GM19240 (cell line): ENCODE measurements at regions not wholly inside any gene's neighbourhood (a gene's known extent, or its start where the extent isn't known, plus 50 kb on each side); places are given as distances from the start of the nearest gene placed in this dataset.
"Not testable (repeated sequence)": the region's sequence is repeated elsewhere in the genome, so short reads cannot be mapped to it uniquely, and the experiment has no call there.

Experiments
- DNase-seq: peaks from one replicate; pipeline ENCODE4 v3.0.0; 2011; ENCODE audit warnings: low spot score; ENCODE audit not compliant: insufficient read length

GRCh38 chr12:25615119-25615518 lies 62.0 kb upstream of the LMNTD1 start:
- DNase-seq, result no peak

DNA sequence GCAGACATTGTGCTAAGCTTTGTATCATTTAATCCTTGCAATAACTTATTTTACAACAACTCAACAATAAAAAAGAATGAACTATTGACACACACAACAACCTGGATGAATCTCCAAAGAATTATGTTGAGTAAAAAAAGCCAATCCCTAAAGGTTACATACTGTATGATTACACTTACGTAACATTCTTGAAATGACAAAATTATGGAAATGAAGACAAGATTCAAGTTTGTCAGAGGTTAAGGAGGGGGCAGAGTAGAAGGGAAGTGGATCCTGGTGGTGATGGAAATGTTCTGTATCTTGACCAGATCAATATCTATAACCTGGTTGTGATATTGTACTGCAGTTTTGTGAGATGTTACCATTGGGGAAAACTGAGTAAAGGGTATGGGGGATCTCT lies 63.2 kb upstream of the LMNTD1 start:
- no peak for DNase-seq

GRCh38 chr12:25617991-25618390 lies 64.9 kb upstream of the LMNTD1 start:
- DNase-seq, result no peak

GRCh38 chr12:25623816-25624215 lies 70.7 kb upstream of the LMNTD1 start:
- DNase-seq, result no peak

DNA sequence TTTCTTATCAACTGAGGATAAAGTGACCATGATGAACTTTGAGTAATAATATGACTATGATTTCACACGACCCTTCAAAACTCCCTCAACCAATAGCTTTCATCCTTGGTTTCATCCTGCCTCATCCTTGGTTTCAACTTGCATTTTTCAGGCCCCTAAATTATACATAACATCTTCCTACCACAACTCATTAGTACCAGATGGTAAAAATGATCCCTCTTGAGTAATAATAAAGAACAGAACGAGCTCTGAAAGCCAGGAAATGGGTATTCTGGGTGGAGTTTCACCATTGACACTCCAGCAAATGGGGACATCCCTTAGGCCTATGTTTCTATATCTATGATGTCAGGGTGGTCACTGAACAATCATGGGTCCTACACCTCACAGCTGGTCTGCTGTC lies 72.1 kb upstream of the LMNTD1 start:
- no peak for DNase-seq

- no peak for DNase-seq
Measured at GRCh38 chr12:25629341-25629740, 76.3 kb upstream of the LMNTD1 start.

GRCh38 chr12:25630735-25631515 lies 77.8 kb upstream of the LMNTD1 start:
- not testable (repeated sequence) for DNase-seq

GRCh38 chr12:25633149-25633548 lies 80.1 kb upstream of the LMNTD1 start:
- not testable (repeated sequence) for DNase-seq

DNA sequence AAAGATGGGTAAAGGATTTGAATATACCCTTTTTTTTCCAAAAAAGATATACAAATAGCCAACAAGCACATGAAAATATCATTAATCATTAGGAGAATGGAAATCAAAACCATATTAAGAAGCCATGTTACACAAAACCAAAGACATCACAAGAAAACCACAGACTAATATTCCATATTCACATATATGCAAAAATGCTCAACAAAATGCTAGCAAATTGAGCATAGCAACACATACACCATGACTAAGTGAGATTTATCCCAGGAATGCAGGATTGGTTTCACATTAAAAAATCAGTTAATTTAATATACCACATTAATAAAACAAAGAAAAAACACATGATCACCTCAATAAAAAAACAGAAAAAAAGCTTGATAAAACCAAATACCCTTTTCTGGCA lies 84.7 kb upstream of the LMNTD1 start:
- DNase-seq, result no peak

- DNase-seq, result no peak
Measured at GRCh38 chr12:25639406-25639805, 86.3 kb upstream of the LMNTD1 start.

- no peak for DNase-seq
Measured at GRCh38 chr12:25644979-25645378, 91.9 kb upstream of the LMNTD1 start.

- DNase-seq, result no peak
Measured at GRCh38 chr12:25645427-25645826, 92.3 kb upstream of the LMNTD1 start.

DNA sequence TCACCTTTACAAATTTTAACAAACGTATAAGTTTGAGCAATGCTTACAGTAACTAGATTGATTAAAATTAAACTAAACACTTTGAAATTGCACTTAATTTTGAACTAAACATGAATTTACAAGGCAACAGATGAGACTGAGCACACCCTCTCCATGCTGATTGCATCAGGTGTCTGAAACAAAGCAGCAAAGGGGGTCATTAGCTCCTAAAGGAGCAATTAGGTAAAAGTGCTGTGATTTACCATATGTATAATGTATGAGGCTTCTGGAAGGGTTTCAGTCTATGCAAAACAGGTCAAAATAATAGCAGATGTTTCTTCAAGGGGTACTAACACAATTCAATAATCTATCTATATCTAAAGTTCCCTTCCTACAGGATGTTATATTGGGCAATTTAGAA lies 98.8 kb upstream of the LMNTD1 start:
- no peak for DNase-seq

DNA sequence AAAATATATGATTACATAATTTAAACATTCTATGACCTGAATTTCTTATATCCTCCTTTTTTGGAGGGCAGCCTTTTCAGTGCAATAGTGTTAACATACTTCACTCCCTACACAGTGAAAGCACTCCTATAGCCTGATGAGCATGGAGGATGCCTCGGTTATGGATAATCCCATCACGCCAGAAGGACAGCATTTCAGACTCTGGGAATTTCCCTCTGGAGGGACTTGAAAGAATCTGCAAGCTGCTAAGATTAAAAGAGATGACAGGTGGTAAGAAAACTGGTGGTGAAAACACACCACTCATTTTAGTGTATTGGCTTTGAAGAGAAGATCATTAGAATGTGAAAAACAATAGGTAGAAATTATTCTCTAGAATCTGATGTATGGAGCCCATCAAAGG lies 99.3 kb upstream of the LMNTD1 start:
- no peak for DNase-seq

- no peak for DNase-seq
Measured at GRCh38 chr12:25653487-25654175, 100.5 kb upstream of the LMNTD1 start.

- DNase-seq, result no peak
Measured at GRCh38 chr12:25655702-25656101, 102.6 kb upstream of the LMNTD1 start.

GRCh38 chr12:25659621-25660020 lies 106.5 kb upstream of the LMNTD1 start:
- no peak for DNase-seq

DNA sequence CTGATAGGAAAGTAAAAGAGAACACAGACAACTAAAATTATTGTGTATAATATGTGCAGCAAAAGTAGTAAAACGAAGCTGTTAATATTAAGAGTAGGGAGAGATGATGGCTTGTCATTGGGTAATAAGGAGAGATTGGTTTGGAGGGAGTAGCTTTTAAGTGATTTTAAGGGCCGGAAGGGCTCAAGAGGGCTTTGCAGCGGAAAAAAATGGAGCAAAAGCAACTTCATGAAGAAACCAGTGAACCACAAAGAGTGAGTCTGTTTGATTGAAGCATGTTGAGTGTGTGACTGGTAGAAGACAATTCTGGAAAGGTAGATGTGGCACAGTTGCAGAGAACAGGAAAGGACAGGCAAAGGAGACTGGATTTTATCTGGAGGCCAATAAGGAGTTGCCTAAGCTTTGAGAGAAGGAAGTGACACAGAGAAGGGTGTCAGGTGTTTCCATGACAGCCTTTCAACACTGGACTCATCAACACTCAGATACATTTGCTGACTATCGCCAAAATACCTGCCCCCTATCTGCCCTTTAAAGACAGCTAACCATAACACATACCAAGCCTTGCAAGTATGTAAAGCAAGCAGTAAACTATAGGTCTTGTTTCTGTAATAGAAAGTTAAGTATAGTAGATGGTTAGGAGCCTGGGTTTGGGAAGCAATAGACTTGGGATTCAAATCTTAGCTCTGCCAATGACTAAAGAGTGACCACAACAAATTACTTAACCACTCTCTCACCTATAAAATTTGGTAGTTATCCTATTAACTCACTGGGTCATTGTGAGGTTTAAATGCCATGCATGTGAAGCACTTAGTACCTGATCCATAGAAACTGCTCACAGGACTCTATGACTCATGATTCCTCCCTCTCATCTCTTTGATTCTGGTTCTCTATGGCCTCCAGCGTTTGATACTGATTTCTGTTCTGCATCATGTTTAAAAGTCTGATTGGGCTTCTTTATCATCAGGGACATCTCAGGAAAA lies 117.3 kb upstream of the LMNTD1 start:
- DNase-seq, result no peak

- no peak for DNase-seq
Measured at GRCh38 chr12:25675808-25676207, 122.7 kb upstream of the LMNTD1 start.

DNA sequence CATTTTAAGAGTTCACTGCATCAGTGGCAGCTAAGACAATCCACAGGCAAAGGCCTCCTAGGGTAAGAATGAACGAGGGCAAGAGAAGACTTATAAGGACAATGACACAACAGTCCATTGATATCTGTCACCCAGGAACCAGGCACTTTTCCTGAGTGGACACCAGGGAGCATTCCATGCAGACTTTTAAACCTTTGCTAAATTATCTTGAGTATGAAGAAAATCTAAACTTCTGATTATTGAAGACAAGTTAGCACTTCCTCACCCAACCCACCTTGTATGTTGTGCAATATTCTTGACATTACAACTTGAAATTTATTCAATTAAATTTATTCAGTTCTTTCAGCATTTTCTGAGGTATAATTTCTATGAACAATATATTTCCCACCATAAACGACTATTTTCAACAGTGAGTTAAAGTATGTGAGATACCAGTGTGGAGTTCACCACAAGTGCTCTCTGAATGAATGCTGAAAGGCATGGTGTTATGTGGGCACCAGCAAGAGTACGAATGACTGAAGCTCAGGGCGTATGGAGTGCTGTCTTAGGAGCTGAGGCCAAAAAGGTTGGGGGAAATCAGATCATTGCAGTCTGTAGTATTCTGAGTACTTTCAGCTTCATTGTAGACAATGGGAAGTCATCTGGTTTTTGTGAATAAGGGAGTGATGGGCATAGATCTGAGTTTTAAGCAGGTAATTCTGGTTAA lies 124.3 kb upstream of the LMNTD1 start:
- no peak for DNase-seq

- DNase-seq, result no peak
Measured at GRCh38 chr12:25681580-25681979, 128.5 kb upstream of the LMNTD1 start.
